ENCODE measurements at regions not wholly inside any gene's neighbourhood (a gene's known extent, or its start where the extent isn't known, plus 50 kb on each side); places are given as distances from the start of the nearest gene placed in this dataset.

- WGBS (ENCODE audit: insufficient coverage), result 98% methylated on average over 4 of the region's 7 CpGs
- Histone ChIP-seq H3K4me3 (replicated peaks in 1 of 3; ENCODE audit: low read depth in 2 of 3, low read length in 3 of 3) (no peak overlapping the region), H3K27me3 (ENCODE audit: control insufficient read depth in 2 of 2, insufficient read depth in 2 of 2, low read length in 2 of 2) (no peaks in the 10 kb centered on the region), H3K27ac (ENCODE audit: low read depth in 1 of 2, low read length in 2 of 2) (no peak overlapping the region), H3K4me2 (replicated peaks; ENCODE audit: extremely low read depth, low read length, poor library complexity, severe bottlenecking) (no peak overlapping the region), H3K79me2 (ENCODE audit: insufficient read depth, low read length) (no peaks in the 10 kb centered on the region), H3K9ac (ENCODE audit: insufficient read depth, low read length, poor library complexity, severe bottlenecking) (no peak overlapping the region), H3K36me3 (replicated peaks in 1 of 2; ENCODE audit: control insufficient read depth in 1 of 2, insufficient read depth in 2 of 2, low read length in 2 of 2) (no peaks in the 10 kb centered on the region), H3K9me3 (replicated peaks in 1 of 2; ENCODE audit: control insufficient read depth in 1 of 2, insufficient read depth in 1 of 2, low read length in 2 of 2) (no peaks in the 10 kb centered on the region), H2AFZ (ENCODE audit: insufficient read depth, low read depth, low read length, poor library complexity, severe bottlenecking) (no peak overlapping the region), H4K20me1 (ENCODE audit: insufficient read depth, low read length) (no peaks in the 10 kb centered on the region), H3K4me1 (ENCODE audit: control insufficient read depth in 1 of 2, insufficient read depth in 2 of 2, low read length in 2 of 2) (no peaks in the 10 kb centered on the region)
- Mint-ChIP-seq H3K4me1 (no peaks in the 10 kb centered on the region), H3K36me3 (no peaks in the 10 kb centered on the region), H3K4me3 (no peak overlapping the region), H3K27me3 (ENCODE audit: low read depth in 3 of 3) (peaks cover 6 to 16% (median 11%) of the 10 kb centered on the region in 3 donors), H3K27ac (no peak overlapping the region), H3K9me3 (peaks cover 0 to 5% (median 0%) of the 10 kb centered on the region in 7 donors)
- intact Hi-C loops (cut with micrococcal nuclease), result no loop called here
- TF ChIP-seq CTCF (IDR thresholded peaks at IDR 0.05), result no peak
- DNase-seq, result no peak
Measured at GRCh38 chr4:26173619-26174018, 147.2 kb upstream of the RBPJ start.

- no peaks in the 10 kb centered on the region for H3K79me2 ChIP-seq (ENCODE audit: insufficient read depth, low read length)
- no peaks in the 10 kb centered on the region for H3K36me3 ChIP-seq (replicated peaks in 1 of 2; ENCODE audit: control insufficient read depth in 1 of 2, insufficient read depth in 2 of 2, low read length in 2 of 2)
- no peaks in the 10 kb centered on the region for H4K20me1 ChIP-seq (ENCODE audit: insufficient read depth, low read length)
- no peak for DNase-seq
- H3K4me3 ChIP-seq (replicated peaks in 1 of 3; ENCODE audit: low read depth in 2 of 3, low read length in 3 of 3), result no peak overlapping the region
- no peaks in the 10 kb centered on the region for H3K36me3 Mint-ChIP-seq
- no CpG with 5 or more reads among the region's 9 CpGs for WGBS (ENCODE audit: insufficient coverage)
- no peak overlapping the region for H3K27ac ChIP-seq (ENCODE audit: low read depth in 1 of 2, low read length in 2 of 2)
- TF ChIP-seq CTCF (IDR thresholded peaks at IDR 0.05), result no peak
- H3K9me3 ChIP-seq (replicated peaks in 1 of 2; ENCODE audit: control insufficient read depth in 1 of 2, insufficient read depth in 1 of 2, low read length in 2 of 2), result no peaks in the 10 kb centered on the region
- no peaks in the 10 kb centered on the region for H3K4me1 ChIP-seq (ENCODE audit: control insufficient read depth in 1 of 2, insufficient read depth in 2 of 2, low read length in 2 of 2)
- H3K4me2 ChIP-seq (replicated peaks; ENCODE audit: extremely low read depth, low read length, poor library complexity, severe bottlenecking), result no peak overlapping the region
- H3K27me3 ChIP-seq (ENCODE audit: control insufficient read depth in 2 of 2, insufficient read depth in 2 of 2, low read length in 2 of 2), result no peaks in the 10 kb centered on the region
- H3K4me3 Mint-ChIP-seq, result no peak overlapping the region
- H3K4me1 Mint-ChIP-seq, result no peaks in the 10 kb centered on the region
- H3K27me3 Mint-ChIP-seq (ENCODE audit: low read depth in 3 of 3), result peaks cover 6 to 16% (median 13%) of the 10 kb centered on the region in 3 donors
- no peak overlapping the region for H2AFZ ChIP-seq (ENCODE audit: insufficient read depth, low read depth, low read length, poor library complexity, severe bottlenecking)
- no peak overlapping the region for H3K27ac Mint-ChIP-seq
- H3K9me3 Mint-ChIP-seq, result peaks cover 0 to 5% (median 0%) of the 10 kb centered on the region in 7 donors
- no peak overlapping the region for H3K9ac ChIP-seq (ENCODE audit: insufficient read depth, low read length, poor library complexity, severe bottlenecking)
- intact Hi-C loops (cut with micrococcal nuclease), result no loop called here
Measured at GRCh38 chr4:26174027-26174426, 146.8 kb upstream of the RBPJ start.

Measured in CD14-positive monocyte (primary cell).